ENCODE measurements at regions not wholly inside any gene's neighbourhood (a gene's known extent, or its start where the extent isn't known, plus 50 kb on each side); places are given as distances from the start of the nearest gene placed in this dataset.

- TF ChIP-seq POLR2A (IDR thresholded peaks at IDR 0.05; ENCODE audit: low read depth, low read length), result no peak
- no peak for TF ChIP-seq POLR2AphosphoS5 (IDR thresholded peaks at IDR 0.05; ENCODE audit: low read depth, low read length)
- no peak for TF ChIP-seq TAF1 (IDR thresholded peaks at IDR 0.05; ENCODE audit: borderline replicate concordance, low read depth, low read length)
Measured at GRCh38 chr9:13814647-13815400, 499.1 kb downstream of the NFIB start.

All from GM12892 (cell line).